GM20000 (cell line): ENCODE measurements at regions not wholly inside any gene's neighbourhood (a gene's known extent, or its start where the extent isn't known, plus 50 kb on each side); places are given as distances from the start of the nearest gene placed in this dataset.

Experiments used
- DNase-seq: peaks from one replicate; pipeline ENCODE4 v3.0.0; 2012; ENCODE audit warnings: low spot score
- TF ChIP-seq, protein P1 (sequence below): IDR thresholded peaks from 2 replicates; pipeline ENCODE4 v1.5.1; 2012; ENCODE audit warnings: mild to moderate bottlenecking, control low read depth; ENCODE audit errors: extremely low read depth, missing control alignments

DNA sequence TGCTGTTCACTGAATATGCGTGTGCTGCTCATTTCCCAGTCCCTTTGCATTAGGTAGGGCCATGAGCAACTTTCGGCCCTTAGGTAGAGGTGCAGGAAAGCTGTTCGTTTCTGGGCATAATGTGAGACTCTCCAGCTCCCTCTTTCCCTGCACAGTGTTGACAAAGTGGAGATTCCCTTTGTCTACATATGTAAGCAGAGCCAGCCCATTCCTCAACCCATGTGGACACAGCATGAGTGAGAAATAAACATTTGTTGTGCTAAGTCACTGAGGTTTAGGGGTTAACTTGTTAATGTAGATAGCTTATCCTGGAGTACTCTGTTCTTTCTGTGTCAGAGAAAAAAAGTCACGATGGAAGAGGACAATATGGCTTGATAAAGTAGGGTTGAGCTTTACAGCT, 343.8 kb downstream of the PSAT1 start:
- DNase-seq, result no peak
- TF ChIP-seq, protein P1, sequence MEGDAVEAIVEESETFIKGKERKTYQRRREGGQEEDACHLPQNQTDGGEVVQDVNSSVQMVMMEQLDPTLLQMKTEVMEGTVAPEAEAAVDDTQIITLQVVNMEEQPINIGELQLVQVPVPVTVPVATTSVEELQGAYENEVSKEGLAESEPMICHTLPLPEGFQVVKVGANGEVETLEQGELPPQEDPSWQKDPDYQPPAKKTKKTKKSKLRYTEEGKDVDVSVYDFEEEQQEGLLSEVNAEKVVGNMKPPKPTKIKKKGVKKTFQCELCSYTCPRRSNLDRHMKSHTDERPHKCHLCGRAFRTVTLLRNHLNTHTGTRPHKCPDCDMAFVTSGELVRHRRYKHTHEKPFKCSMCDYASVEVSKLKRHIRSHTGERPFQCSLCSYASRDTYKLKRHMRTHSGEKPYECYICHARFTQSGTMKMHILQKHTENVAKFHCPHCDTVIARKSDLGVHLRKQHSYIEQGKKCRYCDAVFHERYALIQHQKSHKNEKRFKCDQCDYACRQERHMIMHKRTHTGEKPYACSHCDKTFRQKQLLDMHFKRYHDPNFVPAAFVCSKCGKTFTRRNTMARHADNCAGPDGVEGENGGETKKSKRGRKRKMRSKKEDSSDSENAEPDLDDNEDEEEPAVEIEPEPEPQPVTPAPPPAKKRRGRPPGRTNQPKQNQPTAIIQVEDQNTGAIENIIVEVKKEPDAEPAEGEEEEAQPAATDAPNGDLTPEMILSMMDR, result no peak

DNA sequence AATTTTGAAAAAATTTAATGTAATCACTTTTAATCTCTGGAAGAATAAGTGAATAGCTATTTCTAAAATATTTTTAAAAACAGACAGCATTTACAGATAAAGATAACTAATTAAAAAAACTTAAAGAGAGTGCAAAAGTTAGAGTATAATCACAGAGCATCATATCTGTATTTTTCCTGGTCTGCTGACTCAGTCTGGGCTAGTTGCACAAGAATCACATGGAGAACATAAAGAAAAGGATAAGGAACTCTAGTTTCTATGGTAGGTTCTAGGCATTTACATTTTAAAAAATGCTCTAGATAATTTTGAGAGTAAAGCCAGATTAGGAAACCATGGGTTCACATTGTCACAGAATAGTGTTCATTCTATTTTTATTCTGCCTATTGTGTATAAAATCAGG, 347.4 kb downstream of the PSAT1 start:
- no peak for DNase-seq

DNA sequence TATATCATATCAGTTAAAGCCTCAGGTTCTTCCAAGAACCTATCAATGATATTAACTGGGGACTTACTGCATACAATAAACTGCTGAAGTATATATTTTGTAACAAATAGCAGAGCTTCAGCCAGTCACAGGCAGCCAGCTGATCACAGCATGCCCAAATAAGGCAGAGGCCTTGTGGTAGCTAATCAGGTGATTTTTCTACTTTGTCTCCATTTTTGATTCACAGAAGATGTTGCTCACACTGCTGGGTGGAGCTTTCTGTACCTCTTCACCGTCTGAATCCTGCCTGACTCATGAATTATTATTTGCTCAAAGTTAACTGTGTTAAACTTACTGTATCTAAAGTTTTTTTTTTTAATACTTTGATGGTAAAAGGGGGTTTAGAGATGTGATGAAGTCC, 357.4 kb downstream of the PSAT1 start:
- TF ChIP-seq, protein P1, result no peak
- no peak for DNase-seq

More for the DNA sequence above, 347.4 kb downstream of the PSAT1 start:
- TF ChIP-seq, protein P1, result no peak

DNA sequence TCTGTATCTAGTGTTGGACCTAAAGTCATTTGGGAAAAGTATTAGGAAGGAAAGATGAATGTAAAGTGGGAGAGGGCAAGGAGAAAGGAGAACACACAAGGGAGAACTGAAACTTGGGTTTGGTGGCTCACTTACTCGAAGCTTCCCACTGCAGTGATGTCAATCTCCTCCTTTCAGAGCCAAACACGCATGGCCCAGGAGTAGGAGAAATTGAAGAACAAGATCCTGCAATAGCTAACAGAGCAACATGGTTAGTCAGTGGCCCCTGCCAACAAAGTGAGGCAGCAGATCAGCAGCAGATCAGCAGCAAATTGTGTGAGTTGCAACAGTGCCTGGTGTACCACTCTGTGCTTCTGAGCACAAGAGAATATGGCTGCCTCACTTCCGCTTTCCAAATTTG, 366.4 kb downstream of the PSAT1 start:
- TF ChIP-seq, protein P1, result no peak
- DNase-seq, result no peak

DNA sequence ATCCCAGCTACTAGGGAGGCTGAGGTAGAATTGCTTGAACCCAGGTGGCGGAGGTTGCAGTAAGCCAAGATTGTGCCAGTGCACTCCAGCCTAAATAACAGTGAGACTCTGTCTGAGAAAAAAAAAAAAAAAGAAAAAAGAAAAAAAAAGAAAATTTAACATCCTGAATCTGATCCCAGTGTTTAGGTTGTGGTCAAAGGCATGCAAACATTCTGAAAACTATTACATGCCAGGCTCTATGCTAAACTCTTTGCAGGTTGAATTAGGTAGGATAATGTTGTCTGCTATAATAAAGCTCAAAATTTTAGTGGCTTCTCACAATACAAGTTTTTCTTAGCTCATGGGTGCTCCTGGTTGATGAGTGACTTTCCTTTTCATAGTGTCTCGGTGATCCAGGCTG, 367.4 kb downstream of the PSAT1 start:
- DNase-seq, result no peak
- TF ChIP-seq, protein P1, result no peak

DNA sequence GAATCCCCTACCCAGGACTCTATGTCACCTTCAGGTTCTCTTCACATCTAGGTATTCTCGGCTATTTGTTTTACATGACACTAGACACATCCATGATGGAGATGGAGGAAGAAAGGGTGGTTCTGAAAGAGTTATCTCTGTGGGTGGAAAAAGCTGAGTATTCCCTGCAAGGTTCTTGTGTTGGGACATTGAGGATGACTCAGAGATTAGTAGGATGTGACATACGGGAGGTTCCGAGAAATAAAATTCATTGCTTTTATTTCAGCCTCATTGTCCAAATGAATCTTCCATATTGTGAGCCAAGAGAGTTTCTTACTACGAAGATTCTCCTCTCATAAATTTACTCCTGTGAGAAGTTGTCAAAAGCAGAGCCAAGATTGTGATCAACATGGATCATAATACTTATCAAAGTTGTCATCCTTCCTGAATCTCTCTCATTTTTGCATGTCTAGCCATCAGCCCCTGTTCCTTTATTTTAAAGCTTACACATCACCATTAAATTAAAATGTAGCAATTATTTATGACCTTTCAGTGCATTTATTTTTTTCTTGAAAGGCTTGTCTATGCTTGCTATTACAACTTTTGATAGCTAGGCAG, 370.0 kb downstream of the PSAT1 start:
- TF ChIP-seq, protein P1, result no peak
- DNase-seq, result no peak

DNA sequence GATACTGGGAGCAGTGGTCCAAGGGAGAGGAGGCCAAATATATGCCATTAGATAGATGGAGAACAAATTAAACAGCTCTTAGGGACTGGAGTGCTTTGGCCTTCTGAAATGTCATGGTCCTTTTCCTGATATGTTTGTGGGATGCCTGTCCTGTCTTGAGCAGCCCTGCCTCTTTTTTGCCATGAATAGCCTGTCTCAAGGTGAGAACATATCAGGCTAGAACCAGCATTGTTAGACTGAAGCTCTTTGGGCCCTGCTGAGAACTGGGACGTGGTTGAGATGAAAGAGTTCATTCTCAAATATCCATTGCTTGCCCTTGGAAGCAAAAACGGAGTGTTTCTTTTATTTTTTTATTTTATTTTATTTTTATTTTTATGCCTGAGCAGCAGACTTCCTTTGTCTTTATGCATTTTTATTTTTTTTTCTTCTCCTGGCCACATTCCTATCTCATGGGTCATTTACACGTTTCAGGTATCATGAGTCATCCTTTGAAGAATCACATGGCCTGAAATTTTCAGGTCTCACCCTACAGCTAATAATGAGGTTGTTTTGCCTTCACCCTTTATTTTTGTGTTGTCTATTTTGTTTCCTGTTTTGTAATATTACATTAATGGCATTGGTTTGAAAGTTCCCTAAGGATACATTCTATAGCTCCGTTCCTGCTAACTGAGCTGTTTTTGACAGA, 371.4 kb downstream of the PSAT1 start:
- TF ChIP-seq, protein P1, result no peak
- DNase-seq, result no peak
